ENCODE measurements at regions not wholly inside any gene's neighbourhood (a gene's known extent, or its start where the extent isn't known, plus 50 kb on each side); places are given as distances from the start of the nearest gene placed in this dataset.
"Not testable (repeated sequence)": the region's sequence is repeated elsewhere in the genome, so short reads cannot be mapped to it uniquely, and the experiment has no call there.

- DNase-seq, result no peak
Measured at GRCh38 chr3:153767601-153768560, 353.3 kb upstream of the ARHGEF26 start.

GRCh38 chr3:153768561-153769469, 352.4 kb upstream of the ARHGEF26 start:
- DNase-seq, result peak; percentile 52 to 69

GRCh38 chr3:153783106-153783505, 338.1 kb upstream of the ARHGEF26 start:
- no peak for DNase-seq

GRCh38 chr3:153783741-153784480, 337.3 kb upstream of the ARHGEF26 start:
- no peak for DNase-seq

GRCh38 chr3:153785901-153786300, 335.3 kb upstream of the ARHGEF26 start:
- no peak for DNase-seq

GRCh38 chr3:153789380-153789779, 331.8 kb upstream of the ARHGEF26 start:
- no peak for DNase-seq

GRCh38 chr3:153797056-153797455, 324.1 kb upstream of the ARHGEF26 start:
- not testable (repeated sequence) for DNase-seq

- no peak for DNase-seq
Measured at GRCh38 chr3:153809097-153809496, 312.1 kb upstream of the ARHGEF26 start.

- DNase-seq, result peak in 1 of 2 donors; percentile 8
Measured at GRCh38 chr3:153818338-153818737, 302.9 kb upstream of the ARHGEF26 start.

- DNase-seq, result no peak
Measured at GRCh38 chr3:153820035-153820434, 301.2 kb upstream of the ARHGEF26 start.

GRCh38 chr3:153828346-153828745, 292.8 kb upstream of the ARHGEF26 start:
- not testable (repeated sequence) for DNase-seq

- no peak for DNase-seq
Measured at GRCh38 chr3:153829606-153830170, 291.5 kb upstream of the ARHGEF26 start.

- DNase-seq, result no peak
Measured at GRCh38 chr3:153830552-153830951, 290.6 kb upstream of the ARHGEF26 start.

- DNase-seq, result no peak
Measured at GRCh38 chr3:153835540-153835939, 285.6 kb upstream of the ARHGEF26 start.

- no peak for DNase-seq
Measured at GRCh38 chr3:153840487-153840886, 280.7 kb upstream of the ARHGEF26 start.

- no peak for DNase-seq
Measured at GRCh38 chr3:153843994-153844393, 277.2 kb upstream of the ARHGEF26 start.

- no peak for DNase-seq
Measured at GRCh38 chr3:153845311-153845710, 275.9 kb upstream of the ARHGEF26 start.

- DNase-seq, result no peak
Measured at GRCh38 chr3:153848702-153849101, 272.5 kb upstream of the ARHGEF26 start.

- DNase-seq, result no peak
Measured at GRCh38 chr3:153852355-153852754, 268.8 kb upstream of the ARHGEF26 start.

- DNase-seq, result no peak
Measured at GRCh38 chr3:153853163-153853562, 268.0 kb upstream of the ARHGEF26 start.

- DNase-seq, result no peak
Measured at GRCh38 chr3:153855772-153856171, 265.4 kb upstream of the ARHGEF26 start.

GRCh38 chr3:153856932-153857331, 264.3 kb upstream of the ARHGEF26 start:
- no peak for DNase-seq

Measured in CD4-positive, alpha-beta T cell treated with Interleukin-4 for 1 hour (primary cell).